HCT116 (cell line): ENCODE measurements at regions not wholly inside any gene's neighbourhood (a gene's known extent, or its start where the extent isn't known, plus 50 kb on each side); places are given as distances from the start of the nearest gene placed in this dataset.
A peak's percentile ranks its signal among the peaks of the same experiment; 100 is the strongest.

Experiments used
- ATAC-seq: fragments of 200-7000 bp; cut with Tn5 transposase; 2 replicates; pipeline ENCODE4 v1.9.1; 2020; ENCODE audit warnings: mild to moderate bottlenecking, moderate library complexity
- BruUV-seq: library from RNA; stranded (reverse); fragments of 400-500 nt; replicated peaks from 2 replicates; lab custom pipeline; 2021; lab: Mats Ljungman, UMichigan
- CTCF ChIA-PET: fragments of 300-600 bp; sonication (Branson Sonifier 250); formaldehyde crosslinking; loops from one replicate; lab custom pipeline; 2021; ENCODE audit warnings: antibody characterized with exemption; lab: Charles Lee
- POLR2A ChIA-PET: fragments of 300-600, 350-600 bp; sonication (Branson Sonifier 250); formaldehyde crosslinking; loops from one replicate; lab custom pipeline; 2021; ENCODE audit warnings: antibody characterized with exemption; lab: Charles Lee
- RAD21 ChIA-PET, 2 experiments: fragments of 300-600 bp; sonication (Branson Sonifier 250); formaldehyde crosslinking; loops; one replicate each; lab custom pipeline; 2023; ENCODE audit warnings: low total read pairs in 2 of 2; ENCODE audit not compliant: uncharacterized antibody in 2 of 2, unreplicated experiment in 2 of 2, low non-redundant PET in 1 of 2; lab: Charles Lee
- DNase-seq: peaks from one replicate; pipeline ENCODE4 v3.0.0-alpha.2; 2010; ENCODE audit warnings: low read depth, low spot score
- H2AFZ ChIP-seq: fragments of 200-600 bp; shearing (Covaris generic), sonication (generic); 2 replicates; pipeline ENCODE4 v1.6.1; 2017; ENCODE audit warnings: low read depth, mixed run types, mixed read lengths, antibody characterized with exemption, low read length; ENCODE audit not compliant: poor library complexity, severe bottlenecking
- H3K27ac ChIP-seq: 2 replicates; pipeline ENCODE4 v1.5.1; 2012; ENCODE audit warnings: low read depth, low read length
- H3K27me3 ChIP-seq: fragments of 200-600 bp; sonication (generic); 2 replicates; pipeline ENCODE4 v1.6.1; 2016; ENCODE audit warnings: mixed run types, low read length, mixed read lengths; ENCODE audit not compliant: insufficient read depth
- H3K36me3 ChIP-seq, 2 experiments: fragments of 200-500 bp in 1 of 2; fragments of 200-600 bp in 1 of 2; sonication (Bioruptor generic) in 1 of 2; sonication (generic) in 1 of 2; 2 replicates each; pipeline versions ENCODE4 v1.5.1 to v1.6.1; 2014 to 2016; ENCODE audit warnings: low read length in 2 of 2, inconsistent platforms in 1 of 2, mixed read lengths in 1 of 2, mixed run types in 1 of 2; ENCODE audit not compliant: insufficient read depth in 2 of 2, control insufficient read depth in 1 of 2
- H3K4me1 ChIP-seq, 2 experiments: fragments of 200-600 bp in 1 of 2; sonication (generic) in 1 of 2; 2 replicates each; pipeline versions ENCODE4 v1.5.1 to v1.6.1; 2012 to 2017; ENCODE audit warnings: low read length in 2 of 2, inconsistent platforms in 1 of 2, mild to moderate bottlenecking in 1 of 2, mixed read lengths in 1 of 2, mixed run types in 1 of 2, moderate library complexity in 1 of 2; ENCODE audit not compliant: insufficient read depth in 2 of 2, control insufficient read depth in 1 of 2
- H3K4me2 ChIP-seq: fragments of 200-600 bp; sonication (generic); 2 replicates; pipeline ENCODE4 v1.6.1; 2017; ENCODE audit warnings: mixed run types, low read length, mixed read lengths
- H3K4me3 ChIP-seq, 2 experiments: fragments of 200-600 bp in 1 of 2; sonication (generic) in 1 of 2; replicated peaks in 1 of 2; 2 replicates each; pipeline ENCODE4 v1.5.1; 2011 to 2016; ENCODE audit warnings: low read length in 2 of 2, control low read depth in 1 of 2, low read depth in 1 of 2, mild to moderate bottlenecking in 1 of 2, mixed read lengths in 1 of 2, mixed run types in 1 of 2
- H3K79me2 ChIP-seq: fragments of 200-600 bp; sonication (generic); 2 replicates; pipeline ENCODE4 v1.6.1; 2017; ENCODE audit warnings: mild to moderate bottlenecking, mixed run types, low read length, moderate library complexity, mixed read lengths; ENCODE audit not compliant: insufficient read depth
- H3K9ac ChIP-seq: fragments of 200-600 bp; sonication (generic); 2 replicates; pipeline ENCODE4 v1.6.1; 2016; ENCODE audit warnings: low read length, mixed read lengths
- H3K9me2 ChIP-seq: fragments of 200-600 bp; sonication (generic), shearing (Covaris generic); 2 replicates; pipeline ENCODE4 v1.6.1; 2017; ENCODE audit warnings: mixed run types, mild to moderate bottlenecking, moderate library complexity; ENCODE audit not compliant: insufficient read depth
- H3K9me3 ChIP-seq, 2 experiments: fragments of 200-500 bp in 1 of 2; fragments of 200-600 bp in 1 of 2; sonication (Bioruptor generic) in 1 of 2; sonication (generic) in 1 of 2; 2 replicates each; pipeline ENCODE4 v1.6.1; 2014 to 2017; ENCODE audit warnings: low read length in 2 of 2, mixed read lengths in 2 of 2, inconsistent platforms in 1 of 2, low read depth in 1 of 2, mild to moderate bottlenecking in 1 of 2, mixed run types in 1 of 2, moderate library complexity in 1 of 2; ENCODE audit not compliant: control insufficient read depth in 1 of 2, insufficient read depth in 1 of 2
- H4K20me1 ChIP-seq: fragments of 200-600 bp; sonication (generic), shearing (Covaris generic); 2 replicates; pipeline ENCODE4 v1.6.1; 2017; ENCODE audit warnings: mixed run types, mild to moderate bottlenecking, moderate library complexity; ENCODE audit not compliant: insufficient read depth
- CBX3 ChIP-seq: IDR thresholded peaks from 2 replicates; pipeline ENCODE4 v1.6.1; 2012; ENCODE audit warnings: low read depth
- EZH2phosphoT487 ChIP-seq: fragments of 200-600 bp; IDR thresholded peaks from 2 replicates; pipeline ENCODE4 v1.6.1; 2018; ENCODE audit warnings: antibody characterized with exemption, borderline replicate concordance
- FOSL1 ChIP-seq: IDR thresholded peaks from 2 replicates; pipeline ENCODE4 v1.6.1; 2012; ENCODE audit warnings: low read depth
- SIN3A ChIP-seq: IDR thresholded peaks from 2 replicates; pipeline ENCODE4 v1.6.1; 2012; ENCODE audit warnings: low read depth
- TCF7L2 ChIP-seq: IDR thresholded peaks from 2 replicates; pipeline ENCODE4 v1.7.0; 2011; ENCODE audit warnings: borderline replicate concordance, inconsistent platforms; ENCODE audit not compliant: insufficient read depth, insufficient read length; ENCODE audit errors: extremely low read depth
- YY1 ChIP-seq: IDR thresholded peaks from 2 replicates; pipeline ENCODE4 v1.6.1; 2011; ENCODE audit warnings: low read length, low read depth, moderate library complexity, mild to moderate bottlenecking; ENCODE audit not compliant: insufficient replicate concordance; ENCODE audit errors: extremely low read depth
- ZNF274 ChIP-seq: fragments of 200-500 bp; sonication (Bioruptor generic); IDR thresholded peaks from 2 replicates; pipeline ENCODE4 v1.6.1; 2014; ENCODE audit warnings: mild to moderate bottlenecking, low read depth, low read length, inconsistent platforms
- intact Hi-C: fragments of 100-400 bp; cut with micrococcal nuclease; formaldehyde crosslinking; loops from 2 replicates; pipeline ENCODE4 v1.10.0; 2022
- TF ChIP-seq, protein P1 (sequence below): IDR thresholded peaks from 2 replicates; pipeline ENCODE4 v1.6.1; 2012
- TF ChIP-seq, protein P2 (sequence below), 3 experiments: fragments of 200-600 bp in 1 of 3; sonication (generic) in 1 of 3; IDR thresholded peaks in 2 of 3; conservative IDR thresholded peaks in 1 of 3; 2 replicates each; pipeline ENCODE4 v1.5.1; 2012 to 2017; ENCODE audit warnings: low read depth in 2 of 3, low read length in 2 of 3, antibody characterized with exemption in 1 of 3, borderline replicate concordance in 1 of 3, control low read depth in 1 of 3, mild to moderate bottlenecking in 1 of 3, mixed read lengths in 1 of 3, mixed run types in 1 of 3, moderate library complexity in 1 of 3; ENCODE audit not compliant: insufficient read depth in 1 of 3
- TF ChIP-seq, protein P3 (sequence below): IDR thresholded peaks from 2 replicates; pipeline ENCODE4 v1.6.1; 2011; ENCODE audit warnings: mild to moderate bottlenecking, low read length, moderate library complexity; ENCODE audit not compliant: insufficient replicate concordance; ENCODE audit errors: extremely low read depth
- TF ChIP-seq, protein P4 (sequence below): IDR thresholded peaks from 2 replicates; pipeline ENCODE4 v1.6.1; 2012

DNA sequence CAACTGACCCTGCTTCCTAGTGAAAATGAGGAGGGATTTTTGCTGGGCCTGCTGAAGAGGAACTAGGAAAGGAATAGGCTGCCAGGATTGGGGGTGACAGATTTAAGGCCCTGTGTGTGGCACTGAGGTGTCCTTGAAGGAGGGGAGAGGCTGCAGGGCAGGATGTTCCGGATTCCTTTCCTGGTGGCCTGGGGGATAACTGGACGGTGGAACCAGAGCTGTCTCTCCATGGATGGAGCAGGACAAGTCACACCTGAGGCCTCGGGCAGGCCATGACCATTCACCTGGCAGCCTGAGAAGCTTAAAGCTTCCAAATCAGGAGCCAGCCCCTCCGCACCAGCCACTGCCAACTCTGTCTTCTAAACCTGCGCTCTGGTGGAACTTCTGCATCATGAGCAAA is 56.0 kb upstream of the SLC22A23 start:
- Histone ChIP-seq H3K9me2 (no peaks in the 10 kb centered on the region), H3K9me3 (no peaks in the 10 kb centered on the region), H3K4me2 (no peak overlapping the region), H3K4me1 (peaks cover 12 to 25% of the 10 kb centered on the region in 2 experiments; a peak in 3 of 4 replicates), H2AFZ (no peak overlapping the region), H3K27me3 (no peaks in the 10 kb centered on the region), H4K20me1 (no peaks in the 10 kb centered on the region), H3K79me2 (no peaks in the 10 kb centered on the region), H3K27ac (no peak overlapping the region), H3K9ac (no peak overlapping the region), H3K4me3 (no peak overlapping the region), H3K36me3 (no peaks in the 10 kb centered on the region)
- CTCF ChIA-PET: interaction anchor here (0.8 kb wide), 1 partner anchor 219 kb away, joined by 3 read pairs; no protein-coding TSS in a partner anchor
- BruUV-seq: no TSS peak
- ATAC-seq: no peak
- DNase-seq: no peak
- TF ChIP-seq YY1 (no peak), ZNF274 (no peak), CBX3 (no peak), FOSL1 (no peak), SIN3A (no peak)
- intact Hi-C loops: no loop called here
- POLR2A ChIA-PET: no interaction called here
- RAD21 ChIA-PET: no interaction called here

DNA sequence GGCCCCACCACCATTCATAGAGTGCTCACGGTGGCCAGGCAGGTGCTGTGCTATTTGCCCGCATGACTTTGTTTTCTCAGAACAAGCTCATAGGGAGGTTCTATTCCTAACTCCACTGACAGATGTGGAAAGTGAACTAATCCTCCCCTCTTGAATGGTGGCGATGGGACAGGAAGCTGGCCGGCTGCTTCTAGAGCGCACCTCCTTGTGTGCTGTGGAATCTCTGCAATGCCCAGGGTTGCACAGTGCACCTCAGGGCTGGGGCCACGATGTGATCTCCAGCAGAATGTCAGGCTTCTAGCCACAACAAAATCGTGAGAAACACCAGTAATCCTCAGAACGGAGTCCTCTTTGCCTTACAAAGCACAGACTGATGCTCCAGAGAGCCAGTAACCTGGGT is 53.8 kb upstream of the SLC22A23 start:
- RAD21 ChIA-PET: no interaction called here
- Histone ChIP-seq H2AFZ (peak overlapping the region; percentile 57), H3K4me3 (no peak overlapping the region), H3K27me3 (no peaks in the 10 kb centered on the region), H3K4me2 (no peak overlapping the region), H3K27ac (no peak overlapping the region), H3K9me3 (no peaks in the 10 kb centered on the region), H4K20me1 (no peaks in the 10 kb centered on the region), H3K79me2 (no peaks in the 10 kb centered on the region), H3K9me2 (no peaks in the 10 kb centered on the region), H3K36me3 (no peaks in the 10 kb centered on the region), H3K9ac (no peak overlapping the region), H3K4me1 (peaks cover 11 to 20% of the 10 kb centered on the region in 2 experiments; a peak in 3 of 4 replicates)
- no peak for ATAC-seq
- CTCF ChIA-PET: interaction anchor here (1.0 to 1.5 kb wide), 2 partner anchors 52 to 231 kb away, joined by 3 to 5 read pairs; no protein-coding TSS in a partner anchor
- TF ChIP-seq, protein P1, sequence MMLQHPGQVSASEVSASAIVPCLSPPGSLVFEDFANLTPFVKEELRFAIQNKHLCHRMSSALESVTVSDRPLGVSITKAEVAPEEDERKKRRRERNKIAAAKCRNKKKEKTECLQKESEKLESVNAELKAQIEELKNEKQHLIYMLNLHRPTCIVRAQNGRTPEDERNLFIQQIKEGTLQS: no peak
- TF ChIP-seq YY1: no peak
- no peak for TF ChIP-seq TCF7L2
- TF ChIP-seq EZH2phosphoT487: no peak
- no peak for TF ChIP-seq CBX3
- TF ChIP-seq, protein P2, sequence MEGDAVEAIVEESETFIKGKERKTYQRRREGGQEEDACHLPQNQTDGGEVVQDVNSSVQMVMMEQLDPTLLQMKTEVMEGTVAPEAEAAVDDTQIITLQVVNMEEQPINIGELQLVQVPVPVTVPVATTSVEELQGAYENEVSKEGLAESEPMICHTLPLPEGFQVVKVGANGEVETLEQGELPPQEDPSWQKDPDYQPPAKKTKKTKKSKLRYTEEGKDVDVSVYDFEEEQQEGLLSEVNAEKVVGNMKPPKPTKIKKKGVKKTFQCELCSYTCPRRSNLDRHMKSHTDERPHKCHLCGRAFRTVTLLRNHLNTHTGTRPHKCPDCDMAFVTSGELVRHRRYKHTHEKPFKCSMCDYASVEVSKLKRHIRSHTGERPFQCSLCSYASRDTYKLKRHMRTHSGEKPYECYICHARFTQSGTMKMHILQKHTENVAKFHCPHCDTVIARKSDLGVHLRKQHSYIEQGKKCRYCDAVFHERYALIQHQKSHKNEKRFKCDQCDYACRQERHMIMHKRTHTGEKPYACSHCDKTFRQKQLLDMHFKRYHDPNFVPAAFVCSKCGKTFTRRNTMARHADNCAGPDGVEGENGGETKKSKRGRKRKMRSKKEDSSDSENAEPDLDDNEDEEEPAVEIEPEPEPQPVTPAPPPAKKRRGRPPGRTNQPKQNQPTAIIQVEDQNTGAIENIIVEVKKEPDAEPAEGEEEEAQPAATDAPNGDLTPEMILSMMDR (IDR thresholded peaks at IDR 0.05 in 2 of 3, conservative IDR thresholded peaks at IDR 0.05 in 1 of 3; ENCODE audit: borderline replicate concordance in 1 of 3, insufficient read depth in 1 of 3, low read depth in 2 of 3, low read length in 2 of 3): no peak
- TF ChIP-seq, protein P3, sequence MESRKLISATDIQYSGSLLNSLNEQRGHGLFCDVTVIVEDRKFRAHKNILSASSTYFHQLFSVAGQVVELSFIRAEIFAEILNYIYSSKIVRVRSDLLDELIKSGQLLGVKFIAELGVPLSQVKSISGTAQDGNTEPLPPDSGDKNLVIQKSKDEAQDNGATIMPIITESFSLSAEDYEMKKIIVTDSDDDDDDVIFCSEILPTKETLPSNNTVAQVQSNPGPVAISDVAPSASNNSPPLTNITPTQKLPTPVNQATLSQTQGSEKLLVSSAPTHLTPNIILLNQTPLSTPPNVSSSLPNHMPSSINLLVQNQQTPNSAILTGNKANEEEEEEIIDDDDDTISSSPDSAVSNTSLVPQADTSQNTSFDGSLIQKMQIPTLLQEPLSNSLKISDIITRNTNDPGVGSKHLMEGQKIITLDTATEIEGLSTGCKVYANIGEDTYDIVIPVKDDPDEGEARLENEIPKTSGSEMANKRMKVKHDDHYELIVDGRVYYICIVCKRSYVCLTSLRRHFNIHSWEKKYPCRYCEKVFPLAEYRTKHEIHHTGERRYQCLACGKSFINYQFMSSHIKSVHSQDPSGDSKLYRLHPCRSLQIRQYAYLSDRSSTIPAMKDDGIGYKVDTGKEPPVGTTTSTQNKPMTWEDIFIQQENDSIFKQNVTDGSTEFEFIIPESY: no peak
- no peak for TF ChIP-seq ZNF274
- TF ChIP-seq, protein P4, sequence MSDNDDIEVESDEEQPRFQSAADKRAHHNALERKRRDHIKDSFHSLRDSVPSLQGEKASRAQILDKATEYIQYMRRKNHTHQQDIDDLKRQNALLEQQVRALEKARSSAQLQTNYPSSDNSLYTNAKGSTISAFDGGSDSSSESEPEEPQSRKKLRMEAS: no peak
- TF ChIP-seq FOSL1: no peak
- POLR2A ChIA-PET: no interaction called here
- BruUV-seq: no TSS peak
- intact Hi-C loops: loop anchor here (1.0 kb wide), 1 partner anchor 231 kb away; no protein-coding TSS in a partner anchor
- DNase-seq: no peak
